ENCODE measurements at regions not wholly inside any gene's neighbourhood (a gene's known extent, or its start where the extent isn't known, plus 50 kb on each side); places are given as distances from the start of the nearest gene placed in this dataset.
A peak's percentile ranks its signal among the peaks of the same experiment; 100 is the strongest.

GRCh38 chr15:100781961-100782530 lies 97.6 kb upstream of the ALDH1A3 start:
- no peak overlapping the region for H3K4me3 ChIP-seq (ENCODE audit: low read depth, low read length)
- no peak for TF ChIP-seq CTCF (IDR thresholded peaks at IDR 0.05; ENCODE audit: low read depth, low read length)
- TF ChIP-seq MAX (IDR thresholded peaks at IDR 0.05; ENCODE audit: low read depth, low read length), result no peak
- TF ChIP-seq POLR2A (IDR thresholded peaks at IDR 0.05; ENCODE audit: extremely low read depth, insufficient read length), result no peak
- no peak for TF ChIP-seq MYC (IDR thresholded peaks at IDR 0.05; ENCODE audit: low read depth, low read length)
- no peak for DNase-seq (ENCODE audit: low read depth)

- no peak for DNase-seq (ENCODE audit: low read depth)
- TF ChIP-seq POLR2A (IDR thresholded peaks at IDR 0.05; ENCODE audit: extremely low read depth, insufficient read length) (no peak), MYC (IDR thresholded peaks at IDR 0.05; ENCODE audit: low read depth, low read length) (no peak), MAX (IDR thresholded peaks at IDR 0.05; ENCODE audit: low read depth, low read length) (no peak), CTCF (IDR thresholded peaks at IDR 0.05; ENCODE audit: low read depth, low read length) (no peak)
- H3K4me3 ChIP-seq (ENCODE audit: low read depth, low read length), result no peak overlapping the region
These were observed 96.3 kb upstream of the ALDH1A3 start for GRCh38 chr15:100783291-100783690.

GRCh38 chr15:100783760-100784492 lies 95.7 kb upstream of the ALDH1A3 start:
- TF ChIP-seq MYC (IDR thresholded peaks at IDR 0.05; ENCODE audit: low read depth, low read length), result no peak
- TF ChIP-seq POLR2A (IDR thresholded peaks at IDR 0.05; ENCODE audit: extremely low read depth, insufficient read length), result no peak
- TF ChIP-seq CTCF (IDR thresholded peaks at IDR 0.05; ENCODE audit: low read depth, low read length), result no peak
- no peak for TF ChIP-seq MAX (IDR thresholded peaks at IDR 0.05; ENCODE audit: low read depth, low read length)
- no peak for DNase-seq (ENCODE audit: low read depth)
- no peak overlapping the region for H3K4me3 ChIP-seq (ENCODE audit: low read depth, low read length)

- H3K4me3 ChIP-seq (ENCODE audit: low read depth, low read length), result no peak overlapping the region
- TF ChIP-seq POLR2A (IDR thresholded peaks at IDR 0.05; ENCODE audit: extremely low read depth, insufficient read length) (no peak), CTCF (IDR thresholded peaks at IDR 0.05; ENCODE audit: low read depth, low read length) (no peak), MYC (IDR thresholded peaks at IDR 0.05; ENCODE audit: low read depth, low read length) (no peak), MAX (IDR thresholded peaks at IDR 0.05; ENCODE audit: low read depth, low read length) (no peak)
- DNase-seq (ENCODE audit: low read depth), result peak; percentile 30
These were observed 95.0 kb upstream of the ALDH1A3 start for GRCh38 chr15:100784493-100785180.

- no peak overlapping the region for H3K4me3 ChIP-seq (ENCODE audit: low read depth, low read length)
- TF ChIP-seq CTCF (IDR thresholded peaks at IDR 0.05; ENCODE audit: low read depth, low read length), result no peak
- DNase-seq (ENCODE audit: low read depth), result no peak
These were observed 94.2 kb upstream of the ALDH1A3 start for GRCh38 chr15:100785181-100786138.
